ENCODE measurements at regions not wholly inside any gene's neighbourhood (a gene's known extent, or its start where the extent isn't known, plus 50 kb on each side); places are given as distances from the start of the nearest gene placed in this dataset.

GRCh38 chr7:86964973-86965726 lies 94.3 kb downstream of the ELAPOR2 start:
- TF ChIP-seq, protein P1, sequence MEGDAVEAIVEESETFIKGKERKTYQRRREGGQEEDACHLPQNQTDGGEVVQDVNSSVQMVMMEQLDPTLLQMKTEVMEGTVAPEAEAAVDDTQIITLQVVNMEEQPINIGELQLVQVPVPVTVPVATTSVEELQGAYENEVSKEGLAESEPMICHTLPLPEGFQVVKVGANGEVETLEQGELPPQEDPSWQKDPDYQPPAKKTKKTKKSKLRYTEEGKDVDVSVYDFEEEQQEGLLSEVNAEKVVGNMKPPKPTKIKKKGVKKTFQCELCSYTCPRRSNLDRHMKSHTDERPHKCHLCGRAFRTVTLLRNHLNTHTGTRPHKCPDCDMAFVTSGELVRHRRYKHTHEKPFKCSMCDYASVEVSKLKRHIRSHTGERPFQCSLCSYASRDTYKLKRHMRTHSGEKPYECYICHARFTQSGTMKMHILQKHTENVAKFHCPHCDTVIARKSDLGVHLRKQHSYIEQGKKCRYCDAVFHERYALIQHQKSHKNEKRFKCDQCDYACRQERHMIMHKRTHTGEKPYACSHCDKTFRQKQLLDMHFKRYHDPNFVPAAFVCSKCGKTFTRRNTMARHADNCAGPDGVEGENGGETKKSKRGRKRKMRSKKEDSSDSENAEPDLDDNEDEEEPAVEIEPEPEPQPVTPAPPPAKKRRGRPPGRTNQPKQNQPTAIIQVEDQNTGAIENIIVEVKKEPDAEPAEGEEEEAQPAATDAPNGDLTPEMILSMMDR (IDR thresholded peaks at IDR 0.05): no peak
- TF ChIP-seq POLR2A (IDR thresholded peaks at IDR 0.05): no peak

Measured in heart left ventricle (tissue), 13 donors.